Transverse colon (tissue), 4 donors: ENCODE measurements at regions not wholly inside any gene's neighbourhood (a gene's known extent, or its start where the extent isn't known, plus 50 kb on each side); places are given as distances from the start of the nearest gene placed in this dataset.

Source experiments
- DNase-seq: peaks from one replicate; pipeline ENCODE4 v3.0.0-alpha.2; 2019
- H3K27ac ChIP-seq, 4 donors: fragments of 200-600 bp; sonication (generic); 2 replicates each; pipeline ENCODE4 v1.5.1; 2016 to 2018; ENCODE audit warnings: inconsistent platforms in 4 of 4
- H3K27me3 ChIP-seq: fragments of 200-600 bp; sonication (generic); 2 replicates; pipeline ENCODE4 v1.5.1; 2017; ENCODE audit warnings: inconsistent platforms
- H3K36me3 ChIP-seq, 4 donors: fragments of 200-600 bp; sonication (generic); 2 replicates each; pipeline ENCODE4 v1.5.1; 2017 to 2019; ENCODE audit warnings: inconsistent platforms in 4 of 4
- H3K4me1 ChIP-seq, 4 donors: fragments of 200-600 bp; sonication (generic); 2 replicates each; pipeline ENCODE4 v1.5.1; 2017 to 2020; ENCODE audit warnings: inconsistent platforms in 4 of 4
- H3K4me3 ChIP-seq, 4 donors: fragments of 200-600 bp; sonication (generic); 1 replicate in 1 of 4; 2 replicates in 3 of 4; pipeline versions ENCODE4 v1.5.1 to v1.6.1; 2017 to 2019; ENCODE audit warnings: inconsistent platforms in 4 of 4
- H3K9me3 ChIP-seq, 2 donors: fragments of 200-600 bp; sonication (generic); 2 replicates each; pipeline ENCODE4 v1.5.1; 2017 to 2019; ENCODE audit warnings: inconsistent platforms in 2 of 2
- EP300 ChIP-seq: sonication (generic); formaldehyde crosslinking; IDR thresholded peaks from one replicate; pipeline ENCODE4 v1.6.1; 2017; ENCODE audit warnings: antibody characterized with exemption, low read depth
- POLR2A ChIP-seq: fragments of 450-650 bp; IDR thresholded peaks from one replicate; pipeline ENCODE4 v1.6.1; 2016; ENCODE audit warnings: antibody characterized with exemption, mild to moderate bottlenecking, moderate library complexity
- POLR2AphosphoS5 ChIP-seq, 3 donors: sonication (generic); formaldehyde crosslinking; IDR thresholded peaks; one replicate each; pipeline ENCODE4 v1.6.1; 2016; ENCODE audit warnings: antibody characterized with exemption in 3 of 3
- WGBS, 2 donors: methylation state at CpG; one replicate each; pipeline ENCODE4 v1.1.5; 2018; ENCODE audit warnings: low coverage in 1 of 2; 5-methylcytosine and 5-hydroxymethylcytosine counted together
- in situ Hi-C, 4 donors: fragments of 200-750 bp; cut with MboI; loops; one replicate each; pipeline versions ENCODE4 v1.15.0 to v1.15.1; 2017; ENCODE audit warnings: low sequenced_read_pairs in 3 of 4, low pct_ligation_motif_present in 1 of 4, low pct_unique_long_range_greater_than_20kb in 1 of 4
- intact Hi-C: fragments of 100-400 bp; cut with DNase I; formaldehyde crosslinking; loops from one replicate; pipeline ENCODE4 v1.15.1; 2023; ENCODE audit warnings: low total_unique reads
- TF ChIP-seq, protein P1 (sequence below), 5 experiments: fragments of 200-600 bp in 3 of 5; fragments of 450-650 bp in 2 of 5; sonication (generic) in 3 of 5; IDR thresholded peaks; 1 replicate in 2 of 5; 2 replicates in 3 of 5; pipeline ENCODE4 v1.5.1; 2016 to 2017; ENCODE audit warnings: antibody characterized with exemption in 5 of 5, inconsistent platforms in 3 of 5, mild to moderate bottlenecking in 2 of 5, moderate library complexity in 1 of 5

- Histone ChIP-seq H3K27ac (no peak overlapping the region), H3K4me3 (no peak overlapping the region), H3K4me1 (no peaks in the 10 kb centered on the region), H3K36me3 (no peaks in the 10 kb centered on the region), H3K27me3 (no peaks in the 10 kb centered on the region), H3K9me3 (no peaks in the 10 kb centered on the region)
- WGBS, 2 donors = 32 to 33% methylated on average over 2 of the region's 2 CpGs
- in situ Hi-C loops (no loop called here), intact Hi-C loops (no loop called here)
- TF ChIP-seq EP300 (no peak), POLR2A (no peak), POLR2AphosphoS5 (IDR thresholded peaks at IDR 0.05) (no peak)
- TF ChIP-seq, protein P1, sequence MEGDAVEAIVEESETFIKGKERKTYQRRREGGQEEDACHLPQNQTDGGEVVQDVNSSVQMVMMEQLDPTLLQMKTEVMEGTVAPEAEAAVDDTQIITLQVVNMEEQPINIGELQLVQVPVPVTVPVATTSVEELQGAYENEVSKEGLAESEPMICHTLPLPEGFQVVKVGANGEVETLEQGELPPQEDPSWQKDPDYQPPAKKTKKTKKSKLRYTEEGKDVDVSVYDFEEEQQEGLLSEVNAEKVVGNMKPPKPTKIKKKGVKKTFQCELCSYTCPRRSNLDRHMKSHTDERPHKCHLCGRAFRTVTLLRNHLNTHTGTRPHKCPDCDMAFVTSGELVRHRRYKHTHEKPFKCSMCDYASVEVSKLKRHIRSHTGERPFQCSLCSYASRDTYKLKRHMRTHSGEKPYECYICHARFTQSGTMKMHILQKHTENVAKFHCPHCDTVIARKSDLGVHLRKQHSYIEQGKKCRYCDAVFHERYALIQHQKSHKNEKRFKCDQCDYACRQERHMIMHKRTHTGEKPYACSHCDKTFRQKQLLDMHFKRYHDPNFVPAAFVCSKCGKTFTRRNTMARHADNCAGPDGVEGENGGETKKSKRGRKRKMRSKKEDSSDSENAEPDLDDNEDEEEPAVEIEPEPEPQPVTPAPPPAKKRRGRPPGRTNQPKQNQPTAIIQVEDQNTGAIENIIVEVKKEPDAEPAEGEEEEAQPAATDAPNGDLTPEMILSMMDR (IDR thresholded peaks at IDR 0.05) = no peak
- no peak for DNase-seq
Measured at GRCh38 chr9:116081435-116082115, 72.0 kb upstream of the PAPPA start.

- H3K9me3 ChIP-seq = no peaks in the 10 kb centered on the region
- H3K4me3 ChIP-seq = no peak overlapping the region
- intact Hi-C loops (no loop called here), in situ Hi-C loops (no loop called here)
- H3K27me3 ChIP-seq = no peaks in the 10 kb centered on the region
- no peaks in the 10 kb centered on the region for H3K4me1 ChIP-seq
- DNase-seq = no peak
- no peaks in the 10 kb centered on the region for H3K36me3 ChIP-seq
- 91% methylated on average over 2 of the region's 2 CpGs; no CpG with 5 or more reads in 1 of the 2 donors for WGBS, 2 donors
- TF ChIP-seq, protein P1 (IDR thresholded peaks at IDR 0.05) = no peak
- TF ChIP-seq EP300 (no peak), POLR2A (no peak), POLR2AphosphoS5 (IDR thresholded peaks at IDR 0.05) (no peak)
- no peak overlapping the region for H3K27ac ChIP-seq
Measured at GRCh38 chr9:116083837-116084236, 69.8 kb upstream of the PAPPA start.

DNA sequence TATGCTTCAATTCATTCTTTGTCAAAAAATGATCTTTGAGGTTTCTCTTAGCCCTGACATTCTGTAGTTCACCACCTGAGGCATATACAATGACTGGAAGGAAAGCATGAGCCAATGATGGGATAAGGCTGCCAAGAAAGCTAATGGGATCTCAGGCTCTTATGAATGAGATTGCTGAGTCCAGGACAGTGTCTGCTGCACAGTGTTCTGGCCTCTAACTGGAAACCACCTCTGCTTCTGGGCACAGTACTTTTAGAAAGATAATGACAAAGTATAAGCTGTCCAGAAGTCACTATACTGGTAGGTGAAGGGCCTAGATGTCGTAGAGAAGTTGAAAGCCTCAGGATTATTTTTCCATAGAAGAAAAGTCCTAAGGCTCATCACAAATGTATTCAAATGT lies 69.1 kb upstream of the PAPPA start:
- no peaks in the 10 kb centered on the region for H3K4me1 ChIP-seq
- in situ Hi-C loops (no loop called here), intact Hi-C loops (no loop called here)
- no peak overlapping the region for H3K27ac ChIP-seq
- 50 to 70% methylated on average over 1 of the region's 1 CpG for WGBS, 2 donors
- H3K4me3 ChIP-seq = no peak overlapping the region
- TF ChIP-seq POLR2A (no peak), EP300 (no peak), POLR2AphosphoS5 (IDR thresholded peaks at IDR 0.05) (no peak)
- TF ChIP-seq, protein P1 (IDR thresholded peaks at IDR 0.05) = no peak
- no peak for DNase-seq
- H3K27me3 ChIP-seq = no peaks in the 10 kb centered on the region
- H3K9me3 ChIP-seq = no peaks in the 10 kb centered on the region
- no peaks in the 10 kb centered on the region for H3K36me3 ChIP-seq

GRCh38 chr9:116087246-116087645 lies 66.3 kb upstream of the PAPPA start:
- no peaks in the 10 kb centered on the region for H3K9me3 ChIP-seq
- H3K27me3 ChIP-seq = no peaks in the 10 kb centered on the region
- TF ChIP-seq POLR2AphosphoS5 (IDR thresholded peaks at IDR 0.05) = peak in 1 of 3 donors; percentile 22
- TF ChIP-seq, protein P1 (IDR thresholded peaks at IDR 0.05) = no peak
- in situ Hi-C loops = no loop called here
- H3K4me1 ChIP-seq = no peaks in the 10 kb centered on the region
- no peak for DNase-seq
- WGBS, 2 donors = 19% methylated on average over 1 of the region's 1 CpG; no CpG with 5 or more reads in 1 of the 2 donors
- H3K4me3 ChIP-seq = no peak overlapping the region
- H3K27ac ChIP-seq = no peak overlapping the region
- H3K36me3 ChIP-seq = no peaks in the 10 kb centered on the region
- intact Hi-C loops = no loop called here
